ENCODE measurements at regions not wholly inside any gene's neighbourhood (a gene's known extent, or its start where the extent isn't known, plus 50 kb on each side); places are given as distances from the start of the nearest gene placed in this dataset.
"Not testable (repeated sequence)": the region's sequence is repeated elsewhere in the genome, so short reads cannot be mapped to it uniquely, and the experiment has no call there.

DNA sequence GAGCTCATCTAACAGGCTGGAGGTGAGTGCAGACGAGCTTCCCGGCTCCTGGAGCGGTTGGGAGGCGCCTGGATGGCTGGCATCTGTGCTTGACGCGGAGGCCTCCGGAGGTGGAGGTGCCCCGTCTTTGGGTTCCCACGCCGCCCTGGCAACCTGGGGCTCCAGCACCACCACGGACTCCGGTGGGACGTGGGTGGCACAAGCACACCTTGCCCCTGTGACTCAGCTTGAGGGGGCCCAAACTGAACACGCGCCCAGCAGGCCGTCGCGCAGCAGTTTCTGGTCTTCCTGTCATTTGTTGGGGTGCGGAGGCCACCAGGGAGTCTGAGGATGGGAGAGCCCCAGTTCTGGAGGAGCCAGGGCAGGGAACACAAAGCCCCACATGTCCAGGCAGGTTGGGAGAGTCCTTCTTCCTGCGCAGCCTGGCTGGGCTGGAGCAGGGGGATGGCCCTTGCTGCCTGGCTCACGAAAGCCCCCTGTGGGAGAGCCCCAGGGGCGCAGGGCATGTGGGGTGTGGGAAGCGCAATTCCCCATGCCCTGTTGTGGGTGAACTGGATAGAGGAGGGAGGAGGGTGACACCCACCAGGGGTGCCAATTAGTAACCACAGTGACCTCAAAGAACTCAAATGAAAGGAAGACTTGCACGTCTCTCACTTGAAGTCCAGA lies 1378.6 kb upstream of the DEFB115 start:
- POLR2A ChIA-PET = no interaction called here
- CTCF ChIA-PET = no interaction called here

DNA sequence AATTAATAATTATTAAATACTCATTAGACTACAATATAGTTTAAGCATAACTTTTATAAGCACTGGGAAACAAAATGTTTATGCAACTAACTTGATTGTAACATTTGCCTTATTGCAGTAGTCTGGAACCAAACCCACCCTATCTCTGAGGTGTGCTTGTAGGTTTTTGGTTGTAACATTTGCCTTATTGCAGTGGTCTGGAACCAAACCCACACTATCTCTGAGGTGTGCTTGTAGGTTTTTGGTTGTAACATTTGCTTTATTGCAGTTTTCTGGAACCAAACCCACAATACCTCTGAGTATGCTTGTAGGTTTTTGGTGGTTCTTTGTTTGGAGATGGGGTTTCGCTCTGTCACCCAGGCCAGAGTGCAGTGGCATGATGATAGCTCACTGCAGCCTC lies 1376.4 kb upstream of the DEFB115 start:
- CTCF ChIA-PET, POLR2A ChIA-PET: not testable (repeated sequence)

DNA sequence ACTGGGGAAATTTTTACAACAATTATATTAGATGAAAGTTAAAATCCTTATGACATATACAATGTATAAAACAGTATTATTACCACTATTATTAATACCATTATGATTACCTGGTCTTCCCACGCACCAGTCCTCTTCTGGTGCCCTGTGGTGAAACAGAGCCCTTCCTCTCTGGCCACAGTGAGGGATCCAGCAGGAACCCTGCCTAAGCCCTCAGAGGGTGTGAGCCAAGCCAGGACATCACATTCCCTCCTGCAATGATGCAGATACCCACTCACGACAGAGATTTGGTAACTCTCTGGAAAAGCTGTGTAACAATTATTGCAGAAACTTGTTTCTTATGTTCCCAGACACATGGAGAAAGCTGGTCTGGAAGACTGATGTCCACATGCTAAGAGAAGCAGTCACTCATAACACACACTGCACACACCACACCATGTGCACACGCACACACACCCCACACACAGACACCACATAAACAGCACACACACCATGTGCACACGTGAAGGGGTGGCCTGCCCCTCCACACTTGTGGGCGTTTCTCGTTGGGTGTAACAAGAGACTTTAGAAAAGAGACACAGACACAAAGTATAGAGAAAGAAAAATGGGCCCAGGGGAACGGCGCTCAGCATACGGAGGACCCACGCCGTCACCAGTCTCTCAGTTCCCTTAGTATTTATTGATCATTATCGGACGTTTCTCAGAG lies 1373.8 kb upstream of the DEFB115 start:
- CTCF ChIA-PET, POLR2A ChIA-PET: not testable (repeated sequence)

GRCh38 chr20:29884322-29884721 lies 1373.1 kb upstream of the DEFB115 start:
- POLR2A ChIA-PET, CTCF ChIA-PET: not testable (repeated sequence)

DNA sequence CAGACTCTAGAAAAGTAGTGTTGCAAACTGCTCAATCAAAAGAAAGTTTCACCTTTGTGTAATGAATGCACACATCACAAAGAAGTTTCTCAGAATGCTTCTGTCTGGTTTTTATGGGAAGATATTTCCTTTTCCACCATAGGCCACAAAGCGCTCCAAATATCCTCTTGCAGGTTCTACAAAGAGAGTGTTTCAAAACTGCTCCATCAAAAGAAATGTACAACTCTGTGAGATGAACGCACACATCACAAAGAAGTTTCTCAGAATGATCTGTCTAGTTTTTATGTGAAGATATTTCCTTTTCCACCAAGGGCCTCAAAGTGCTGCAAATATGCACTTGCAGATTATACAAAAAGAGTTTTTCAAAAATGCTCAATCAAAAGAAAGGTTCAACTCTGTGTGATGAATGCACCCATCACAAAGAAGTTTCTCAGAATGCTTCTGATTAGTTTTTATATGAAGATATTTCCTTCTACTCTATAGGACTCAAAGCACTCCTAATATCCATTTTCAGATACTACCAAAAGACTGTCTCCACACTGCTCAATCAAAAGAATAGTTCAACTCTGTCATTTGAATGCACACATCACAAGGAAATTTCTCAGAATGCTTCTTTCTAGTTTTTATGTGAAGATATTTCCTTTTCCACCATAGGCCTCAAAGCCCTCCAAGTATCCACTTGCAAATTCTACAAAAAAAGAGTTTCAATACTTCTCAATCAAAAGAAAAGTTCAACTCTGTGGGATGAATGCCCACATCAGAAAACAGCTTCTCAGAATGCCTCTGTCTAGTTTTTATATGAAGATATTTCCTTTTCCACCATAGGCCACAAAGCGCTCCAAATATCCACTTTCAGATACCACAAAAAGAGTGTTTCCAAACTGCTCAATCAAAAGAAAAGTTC lies 1371.9 kb upstream of the DEFB115 start:
- CTCF ChIA-PET = interaction anchor here (1.5 kb wide), 1 partner anchor 622 kb away, joined by 3 read pairs; no protein-coding TSS in a partner anchor
- POLR2A ChIA-PET = not testable (repeated sequence)

- CTCF ChIA-PET, POLR2A ChIA-PET: not testable (repeated sequence)
Measured at GRCh38 chr20:29891555-29891954, 1365.9 kb upstream of the DEFB115 start.
